CD4-positive, CD25-positive, alpha-beta regulatory T cell (primary cell): ENCODE measurements at regions not wholly inside any gene's neighbourhood (a gene's known extent, or its start where the extent isn't known, plus 50 kb on each side); places are given as distances from the start of the nearest gene placed in this dataset.

Experiments used
- ATAC-seq, 2 donors: fragments of 150-1000 bp; cut with Tn5 transposase; one replicate each; pipeline ENCODE4 v1.10.0; 2021; ENCODE audit warnings: low read depth in 2 of 2, moderate number of reproducible peaks in 2 of 2, moderate library complexity in 1 of 2
- DNase-seq, 3 donors: peaks; one replicate each; pipeline versions ENCODE4 v3.0.0 to v3.0.0-alpha.2; 2012 to 2022; ENCODE audit warnings: mixed read lengths in 1 of 3
- H3K27ac ChIP-seq: one replicate; pipeline ENCODE4 v1.7.0; 2013; ENCODE audit warnings: mild to moderate bottlenecking, low read length; ENCODE audit not compliant: insufficient read depth, poor library complexity, severe bottlenecking
- H3K27me3 ChIP-seq: one replicate; pipeline ENCODE4 v1.7.0; 2013; ENCODE audit warnings: low read length; ENCODE audit not compliant: control insufficient read depth, insufficient read depth
- H3K36me3 ChIP-seq: one replicate; pipeline ENCODE4 v1.7.0; 2013; ENCODE audit warnings: mild to moderate bottlenecking, low read length, moderate library complexity; ENCODE audit not compliant: control insufficient read depth, insufficient read depth
- H3K4me1 ChIP-seq: 2 replicates; pipeline ENCODE4 v1.7.0; 2013; ENCODE audit warnings: mild to moderate bottlenecking, low read length; ENCODE audit not compliant: insufficient read depth, control insufficient read depth, poor library complexity, severe bottlenecking
- H3K4me3 ChIP-seq: one replicate; pipeline ENCODE4 v1.7.0; 2013; ENCODE audit warnings: low read depth, mild to moderate bottlenecking, low read length, moderate library complexity
- H3K9me3 ChIP-seq, 2 experiments: 1 replicate in 1 of 2; 2 replicates in 1 of 2; pipeline ENCODE4 v1.7.0; 2013; ENCODE audit warnings: low read length in 2 of 2, mild to moderate bottlenecking in 1 of 2, moderate library complexity in 1 of 2; ENCODE audit not compliant: control insufficient read depth in 2 of 2
- H3K27ac Mint-ChIP-seq, 3 donors: one replicate each; pipeline ENCODE4 v1.8.0; 2020 to 2022; ENCODE audit warnings: mild to moderate bottlenecking in 3 of 3, mixed read lengths in 3 of 3, moderate library complexity in 2 of 3
- H3K27me3 Mint-ChIP-seq: one replicate; pipeline ENCODE4 v1.8.0; 2022; ENCODE audit warnings: mild to moderate bottlenecking, mixed read lengths
- H3K36me3 Mint-ChIP-seq: one replicate; pipeline ENCODE4 v1.8.0; 2020; ENCODE audit warnings: mixed read lengths
- H3K4me1 Mint-ChIP-seq, 4 donors: one replicate each; pipeline ENCODE4 v1.8.0; 2020 to 2022; ENCODE audit warnings: mixed read lengths in 4 of 4, mild to moderate bottlenecking in 1 of 4
- H3K4me3 Mint-ChIP-seq, 4 donors: one replicate each; pipeline ENCODE4 v1.8.0; 2020 to 2022; ENCODE audit warnings: mild to moderate bottlenecking in 4 of 4, mixed read lengths in 4 of 4, moderate library complexity in 3 of 4
- H3K9me3 Mint-ChIP-seq, 7 donors: one replicate each; pipeline ENCODE4 v1.8.0; 2020 to 2022; ENCODE audit warnings: mixed read lengths in 7 of 7, mild to moderate bottlenecking in 3 of 7, moderate library complexity in 2 of 7

- Mint-ChIP-seq H3K36me3 (no peaks in the 10 kb centered on the region), H3K9me3 (peaks cover 0 to 5% (median 0%) of the 10 kb centered on the region in 7 donors), H3K4me3 (no peak overlapping the region), H3K4me1 (no peaks in the 10 kb centered on the region), H3K27me3 (peaks cover 6% of the 10 kb centered on the region), H3K27ac (no peak overlapping the region)
- ATAC-seq = no peak
- no peaks in the 10 kb centered on the region for H3K27me3 ChIP-seq
- no peaks in the 10 kb centered on the region for H3K9me3 ChIP-seq
- no peaks in the 10 kb centered on the region for H3K36me3 ChIP-seq
- no peak overlapping the region for H3K4me3 ChIP-seq
- peak in 1 of 3 donors; percentile 15 for DNase-seq
- no peaks in the 10 kb centered on the region for H3K4me1 ChIP-seq
- H3K27ac ChIP-seq = no peak overlapping the region
Observed at GRCh38 chr11:93248602-93249001, 50.8 kb upstream of the SLC36A4 start.

GRCh38 chr11:93249459-93250220, 51.8 kb upstream of the SLC36A4 start:
- no peaks in the 10 kb centered on the region for H3K36me3 Mint-ChIP-seq
- H3K4me3 ChIP-seq = no peak overlapping the region
- peaks cover 0 to 5% (median 0%) of the 10 kb centered on the region in 7 donors for H3K9me3 Mint-ChIP-seq
- H3K27me3 Mint-ChIP-seq = no peaks in the 10 kb centered on the region
- H3K27me3 ChIP-seq = no peaks in the 10 kb centered on the region
- ATAC-seq (no peak), DNase-seq (no peak)
- H3K4me3 Mint-ChIP-seq = no peak overlapping the region
- no peaks in the 10 kb centered on the region for H3K36me3 ChIP-seq
- H3K4me1 Mint-ChIP-seq = no peaks in the 10 kb centered on the region
- no peak overlapping the region for H3K27ac Mint-ChIP-seq
- no peak overlapping the region for H3K27ac ChIP-seq
- H3K4me1 ChIP-seq = no peaks in the 10 kb centered on the region
- H3K9me3 ChIP-seq = no peaks in the 10 kb centered on the region

- Histone ChIP-seq H3K4me1 (no peaks in the 10 kb centered on the region), H3K4me3 (no peak overlapping the region), H3K27me3 (no peaks in the 10 kb centered on the region), H3K9me3 (no peaks in the 10 kb centered on the region), H3K36me3 (no peaks in the 10 kb centered on the region), H3K27ac (no peak overlapping the region)
- Mint-ChIP-seq H3K36me3 (no peaks in the 10 kb centered on the region), H3K27ac (no peak overlapping the region), H3K4me1 (no peaks in the 10 kb centered on the region), H3K4me3 (no peak overlapping the region), H3K9me3 (peaks cover 0 to 5% (median 0%) of the 10 kb centered on the region in 7 donors), H3K27me3 (no peaks in the 10 kb centered on the region)
- ATAC-seq (no peak), DNase-seq (no peak)
Observed at GRCh38 chr11:93250326-93250725, 52.5 kb upstream of the SLC36A4 start.

- DNase-seq (no peak), ATAC-seq (no peak)
- no peaks in the 10 kb centered on the region for H3K4me1 ChIP-seq
- no peaks in the 10 kb centered on the region for H3K36me3 ChIP-seq
- H3K4me3 ChIP-seq = no peak overlapping the region
- no peaks in the 10 kb centered on the region for H3K27me3 ChIP-seq
- Mint-ChIP-seq H3K36me3 (no peaks in the 10 kb centered on the region), H3K27ac (no peak overlapping the region), H3K9me3 (peaks cover 0 to 2% (median 0%) of the 10 kb centered on the region in 7 donors), H3K27me3 (no peaks in the 10 kb centered on the region), H3K4me3 (no peak overlapping the region), H3K4me1 (no peaks in the 10 kb centered on the region)
- no peaks in the 10 kb centered on the region for H3K9me3 ChIP-seq
- H3K27ac ChIP-seq = no peak overlapping the region
Observed at GRCh38 chr11:93251922-93252321, 54.1 kb upstream of the SLC36A4 start.

GRCh38 chr11:93253111-93253510, 55.3 kb upstream of the SLC36A4 start:
- Mint-ChIP-seq H3K27ac (no peak overlapping the region), H3K9me3 (peaks cover 0 to 4% (median 0%) of the 10 kb centered on the region in 7 donors), H3K36me3 (no peaks in the 10 kb centered on the region), H3K4me1 (no peaks in the 10 kb centered on the region), H3K4me3 (no peak overlapping the region), H3K27me3 (no peaks in the 10 kb centered on the region)
- DNase-seq (no peak), ATAC-seq (no peak)
- Histone ChIP-seq H3K4me3 (no peak overlapping the region), H3K27me3 (no peaks in the 10 kb centered on the region), H3K36me3 (no peaks in the 10 kb centered on the region), H3K9me3 (no peaks in the 10 kb centered on the region), H3K4me1 (no peaks in the 10 kb centered on the region), H3K27ac (no peak overlapping the region)

- Mint-ChIP-seq H3K9me3 (peaks cover 0 to 8% (median 4%) of the 10 kb centered on the region in 7 donors), H3K4me3 (no peak overlapping the region), H3K27ac (no peak overlapping the region), H3K36me3 (no peaks in the 10 kb centered on the region), H3K27me3 (no peaks in the 10 kb centered on the region), H3K4me1 (no peaks in the 10 kb centered on the region)
- DNase-seq (no peak), ATAC-seq (no peak)
- no peak overlapping the region for H3K27ac ChIP-seq
- H3K36me3 ChIP-seq = no peaks in the 10 kb centered on the region
- no peak overlapping the region for H3K4me3 ChIP-seq
- no peaks in the 10 kb centered on the region for H3K27me3 ChIP-seq
- H3K9me3 ChIP-seq = peaks cover 0 to 5% of the 10 kb centered on the region in 2 experiments
- no peaks in the 10 kb centered on the region for H3K4me1 ChIP-seq
Observed at GRCh38 chr11:93256623-93257022, 58.8 kb upstream of the SLC36A4 start.

GRCh38 chr11:93267383-93267782, 63.2 kb upstream of the DEUP1 start:
- Mint-ChIP-seq H3K27me3 (peaks cover 10% of the 10 kb centered on the region), H3K27ac (no peak overlapping the region), H3K36me3 (no peaks in the 10 kb centered on the region), H3K9me3 (peaks cover 0 to 8% (median 3%) of the 10 kb centered on the region in 7 donors), H3K4me1 (no peaks in the 10 kb centered on the region), H3K4me3 (no peak overlapping the region)
- no peaks in the 10 kb centered on the region for H3K27me3 ChIP-seq
- no peak overlapping the region for H3K27ac ChIP-seq
- no peak for ATAC-seq
- no peak overlapping the region for H3K4me3 ChIP-seq
- H3K9me3 ChIP-seq = no peaks in the 10 kb centered on the region
- no peak for DNase-seq
- no peaks in the 10 kb centered on the region for H3K36me3 ChIP-seq
- H3K4me1 ChIP-seq = no peaks in the 10 kb centered on the region
